GM19023 (cell line): ENCODE measurements at regions not wholly inside any gene's neighbourhood (a gene's known extent, or its start where the extent isn't known, plus 50 kb on each side); places are given as distances from the start of the nearest gene placed in this dataset.

Experiments used
- ATAC-seq: cut with Tn5 transposase; IDR thresholded peaks from one replicate; pipeline ENCODE4 v1.9.1; 2021; ENCODE audit warnings: mild to moderate bottlenecking, moderate library complexity; ENCODE audit not compliant: unreplicated experiment

- no peak for ATAC-seq
These were observed 1472.2 kb downstream of the PCDH7 start for GRCh38 chr4:32192363-32192762.

GRCh38 chr4:32192991-32193390 is 1472.8 kb downstream of the PCDH7 start:
- no peak for ATAC-seq

GRCh38 chr4:32196950-32197688 is 1477.0 kb downstream of the PCDH7 start:
- no peak for ATAC-seq

- ATAC-seq, result no peak
These were observed 1479.5 kb downstream of the PCDH7 start for GRCh38 chr4:32199639-32200038.

- ATAC-seq, result no peak
These were observed 1483.2 kb downstream of the PCDH7 start for GRCh38 chr4:32203340-32203739.

GRCh38 chr4:32206756-32207155 is 1486.6 kb downstream of the PCDH7 start:
- no peak for ATAC-seq

GRCh38 chr4:32207456-32207855 is 1487.3 kb downstream of the PCDH7 start:
- ATAC-seq, result no peak

GRCh38 chr4:32215277-32215676 is 1495.1 kb downstream of the PCDH7 start:
- no peak for ATAC-seq

GRCh38 chr4:32216502-32216901 is 1496.3 kb downstream of the PCDH7 start:
- no peak for ATAC-seq

- no peak for ATAC-seq
These were observed 1499.3 kb downstream of the PCDH7 start for GRCh38 chr4:32219306-32220075.

GRCh38 chr4:32226204-32226603 is 1506.0 kb downstream of the PCDH7 start:
- no peak for ATAC-seq

GRCh38 chr4:32226733-32227132 is 1506.6 kb downstream of the PCDH7 start:
- no peak for ATAC-seq

GRCh38 chr4:32243926-32244325 is 1523.8 kb downstream of the PCDH7 start:
- ATAC-seq, result no peak

GRCh38 chr4:32249040-32249439 is 1528.9 kb downstream of the PCDH7 start:
- no peak for ATAC-seq

- ATAC-seq, result no peak
These were observed 1531.0 kb downstream of the PCDH7 start for GRCh38 chr4:32251126-32251525.

GRCh38 chr4:32251926-32252325 is 1531.8 kb downstream of the PCDH7 start:
- no peak for ATAC-seq

GRCh38 chr4:32254216-32254615 is 1534.0 kb downstream of the PCDH7 start:
- ATAC-seq, result no peak

GRCh38 chr4:32258986-32259385 is 1538.8 kb downstream of the PCDH7 start:
- ATAC-seq, result no peak

GRCh38 chr4:32261196-32261595 is 1541.0 kb downstream of the PCDH7 start:
- no peak for ATAC-seq

- ATAC-seq, result no peak
These were observed 1548.7 kb downstream of the PCDH7 start for GRCh38 chr4:32268863-32269262.

- ATAC-seq, result no peak
These were observed 1569.9 kb downstream of the PCDH7 start for GRCh38 chr4:32290102-32290501.

GRCh38 chr4:32318926-32319325 is 1598.8 kb downstream of the PCDH7 start:
- no peak for ATAC-seq
